Adrenal gland (tissue), 5 donors: ENCODE measurements at regions not wholly inside any gene's neighbourhood (a gene's known extent, or its start where the extent isn't known, plus 50 kb on each side); places are given as distances from the start of the nearest gene placed in this dataset.

ENCODE experiments used
- POLR2A ChIP-seq, 2 donors: fragments of 450-650 bp; IDR thresholded peaks; one replicate each; pipeline ENCODE4 v1.6.1; 2017; ENCODE audit warnings: antibody characterized with exemption in 2 of 2, mild to moderate bottlenecking in 2 of 2, moderate library complexity in 1 of 2
- TF ChIP-seq, protein P1 (sequence below), 6 experiments: fragments of 450-650 bp in 4 of 6; fragments of 200-600 bp in 2 of 6; sonication (generic) in 1 of 6; IDR thresholded peaks; 1 replicate in 5 of 6; 2 replicates in 1 of 6; pipeline versions ENCODE4 v1.5.1 to v1.8.0; 2016 to 2021; ENCODE audit warnings: antibody characterized with exemption in 6 of 6, mild to moderate bottlenecking in 2 of 6, moderate library complexity in 1 of 6
- donor health status: DM: no; HTN: no; CAD: no.

DNA sequence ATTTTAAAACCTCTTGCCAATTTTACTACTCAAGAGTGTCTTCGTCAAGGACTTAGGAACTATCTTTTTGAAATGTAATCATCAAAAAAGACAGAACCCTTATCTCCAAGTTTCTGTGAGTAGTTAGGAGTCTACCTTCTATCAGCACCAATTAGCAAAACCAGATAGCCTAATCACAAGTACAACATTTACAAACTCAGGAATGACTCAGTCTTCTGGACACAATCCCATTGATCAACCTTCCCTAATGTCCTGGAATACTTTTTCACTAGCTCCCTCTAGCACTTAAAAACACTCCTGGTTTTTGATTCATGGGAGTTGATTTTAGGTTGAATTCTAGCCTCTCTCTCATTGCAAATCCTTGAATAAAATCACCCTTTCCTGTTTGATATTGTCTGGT lies 680.7 kb downstream of the PRR16 start:
- TF ChIP-seq, protein P1, sequence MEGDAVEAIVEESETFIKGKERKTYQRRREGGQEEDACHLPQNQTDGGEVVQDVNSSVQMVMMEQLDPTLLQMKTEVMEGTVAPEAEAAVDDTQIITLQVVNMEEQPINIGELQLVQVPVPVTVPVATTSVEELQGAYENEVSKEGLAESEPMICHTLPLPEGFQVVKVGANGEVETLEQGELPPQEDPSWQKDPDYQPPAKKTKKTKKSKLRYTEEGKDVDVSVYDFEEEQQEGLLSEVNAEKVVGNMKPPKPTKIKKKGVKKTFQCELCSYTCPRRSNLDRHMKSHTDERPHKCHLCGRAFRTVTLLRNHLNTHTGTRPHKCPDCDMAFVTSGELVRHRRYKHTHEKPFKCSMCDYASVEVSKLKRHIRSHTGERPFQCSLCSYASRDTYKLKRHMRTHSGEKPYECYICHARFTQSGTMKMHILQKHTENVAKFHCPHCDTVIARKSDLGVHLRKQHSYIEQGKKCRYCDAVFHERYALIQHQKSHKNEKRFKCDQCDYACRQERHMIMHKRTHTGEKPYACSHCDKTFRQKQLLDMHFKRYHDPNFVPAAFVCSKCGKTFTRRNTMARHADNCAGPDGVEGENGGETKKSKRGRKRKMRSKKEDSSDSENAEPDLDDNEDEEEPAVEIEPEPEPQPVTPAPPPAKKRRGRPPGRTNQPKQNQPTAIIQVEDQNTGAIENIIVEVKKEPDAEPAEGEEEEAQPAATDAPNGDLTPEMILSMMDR (IDR thresholded peaks at IDR 0.05) = no peak
- no peak for TF ChIP-seq POLR2A (IDR thresholded peaks at IDR 0.05)
